HepG2 (cell line): ENCODE measurements at regions not wholly inside any gene's neighbourhood (a gene's known extent, or its start where the extent isn't known, plus 50 kb on each side); places are given as distances from the start of the nearest gene placed in this dataset.

Source experiments
- ATAC-seq: fragments of 200-7000 bp; cut with Tn5 transposase; 3 replicates; pipeline ENCODE4 v1.9.1; 2020; ENCODE audit warnings: mild to moderate bottlenecking, moderate library complexity
- BruUV-seq: library from RNA; stranded (reverse); fragments of 400-500 nt; replicated peaks from 2 replicates; lab custom pipeline; 2021; lab: Mats Ljungman, UMichigan
- CTCF ChIA-PET: fragments of 300-600 bp; formaldehyde crosslinking; extraction: SDS; loops from one replicate; lab custom pipeline; 2021; ENCODE audit warnings: low total read pairs, inconsistent platforms, low intra/inter-chr PET ratio; lab: Yijun Ruan, JAX
- POLR2A ChIA-PET: fragments of 350-600 bp; sonication (Branson Sonifier 250); formaldehyde crosslinking; loops from one replicate; lab custom pipeline; 2020; ENCODE audit warnings: antibody characterized with exemption, inconsistent platforms; lab: Yijun Ruan, JAX
- DNase-seq: peaks from one replicate; pipeline ENCODE4 v3.0.0-alpha.2; 2015; ENCODE audit warnings: low spot score
- FAIRE-seq: peaks from 3 replicates; lab custom pipeline; 2011; peaks lifted over from hg19 to GRCh38; lab: Jason Lieb, UNC
- H2AFZ ChIP-seq: one replicate; pipeline ENCODE4 v1.6.1; 2011; ENCODE audit warnings: low read length, inconsistent platforms
- H3K27ac ChIP-seq: fragments of 300-600 bp; 3 replicates; pipeline ENCODE4 v1.8.0; 2011; ENCODE audit warnings: mixed run types, mild to moderate bottlenecking, mixed read lengths, low read length, inconsistent platforms; ENCODE audit not compliant: insufficient read depth; ENCODE audit errors: extremely low read length
- H3K27me3 ChIP-seq, 2 experiments: fragments of 200-600 bp in 1 of 2; 2 replicates in 1 of 2; 3 replicates in 1 of 2; pipeline versions ENCODE4 v1.6.0 to v1.8.0; 2011; ENCODE audit warnings: low read length in 2 of 2, mild to moderate bottlenecking in 2 of 2, moderate library complexity in 2 of 2, inconsistent platforms in 1 of 2; ENCODE audit not compliant: insufficient read depth in 2 of 2, control insufficient read depth in 1 of 2
- H3K36me3 ChIP-seq, 2 experiments: fragments of 200-600 bp in 1 of 2; replicated peaks in 1 of 2; 2 replicates in 1 of 2; 3 replicates in 1 of 2; pipeline versions ENCODE4 v1.5.1 to v1.8.0; 2011; ENCODE audit warnings: low read length in 2 of 2, inconsistent platforms in 1 of 2; ENCODE audit not compliant: insufficient read depth in 2 of 2, control insufficient read depth in 1 of 2
- H3K4me1 ChIP-seq: 2 replicates; pipeline ENCODE4 v1.5.1; 2012; ENCODE audit warnings: low read length, inconsistent platforms; ENCODE audit not compliant: insufficient read depth
- H3K4me2 ChIP-seq: 2 replicates; pipeline ENCODE4 v1.6.0; 2011; ENCODE audit warnings: low read depth, low read length, inconsistent platforms
- H3K4me3 ChIP-seq, 3 experiments: fragments of 200-600 bp in 1 of 3; sonication (generic), shearing (Covaris generic) in 1 of 3; replicated peaks in 1 of 3; 2 replicates each; pipeline ENCODE4 v1.5.1; 2011 to 2016; ENCODE audit warnings: low read length in 3 of 3, inconsistent platforms in 2 of 3, low read depth in 2 of 3, mild to moderate bottlenecking in 2 of 3, control low read depth in 1 of 3, mixed read lengths in 1 of 3; ENCODE audit not compliant: insufficient read depth in 1 of 3
- H3K79me2 ChIP-seq: one replicate; pipeline ENCODE4 v1.6.1; 2011; ENCODE audit warnings: low read length, inconsistent platforms; ENCODE audit not compliant: insufficient read depth
- H3K9ac ChIP-seq: 2 replicates; pipeline ENCODE4 v1.6.0; 2011; ENCODE audit warnings: mild to moderate bottlenecking, low read depth, low read length, inconsistent platforms; ENCODE audit not compliant: insufficient read depth
- H3K9me3 ChIP-seq: 2 replicates; pipeline ENCODE4 v1.5.1; 2012; ENCODE audit warnings: mild to moderate bottlenecking, low read length
- H4K20me1 ChIP-seq: 2 replicates; pipeline ENCODE4 v1.6.0; 2011; ENCODE audit warnings: inconsistent platforms, mild to moderate bottlenecking, low read length, moderate library complexity; ENCODE audit not compliant: insufficient read depth
- MAFK ChIP-seq, 2 experiments: IDR thresholded peaks in 1 of 2; conservative IDR thresholded peaks in 1 of 2; 2 replicates each; pipeline ENCODE4 v1.6.1; 2011; ENCODE audit warnings: improper control_type of control experiment in 2 of 2, low read length in 2 of 2
- ZFP36L1 ChIP-seq: sonication (generic); formaldehyde crosslinking; IDR thresholded peaks from 2 replicates; pipeline ENCODE4 v1.8.0; 2022; ENCODE audit warnings: mild to moderate bottlenecking, missing genetic modification reagents, moderate library complexity
- ZNF260 ChIP-seq: sonication (generic); formaldehyde crosslinking; IDR thresholded peaks from 2 replicates; pipeline ENCODE4 v1.4.0; 2020; ENCODE audit warnings: missing genetic modification reagents, low read depth, mild to moderate bottlenecking, borderline replicate concordance
- ZSCAN22 ChIP-seq: sonication (generic); formaldehyde crosslinking; IDR thresholded peaks from 2 replicates; pipeline ENCODE4 v1.4.0; 2020; ENCODE audit warnings: mild to moderate bottlenecking, missing genetic modification reagents
- WGBS: methylation state at CpG from one replicate; pipeline ENCODE4 v1.1.6; 2017; ENCODE audit warnings: low lambda C conversion rate; 5-methylcytosine and 5-hydroxymethylcytosine counted together
- in situ Hi-C: cut with HindIII; loops from 2 replicates; pipeline ENCODE4 v1.10.0; 2017; ENCODE audit warnings: low pct_unique_long_range_greater_than_20kb; ENCODE audit not compliant: extremely low pct_ligation_motif_present
- intact Hi-C: fragments of 100-400 bp; cut with micrococcal nuclease; formaldehyde crosslinking; loops from one replicate; pipeline ENCODE4 v1.10.0; 2022; ENCODE audit not compliant: unreplicated experiment
- TF ChIP-seq, protein P1 (sequence below): sonication (generic); formaldehyde crosslinking; IDR thresholded peaks from 2 replicates; pipeline ENCODE4 v1.9.0; 2021; ENCODE audit warnings: missing genetic modification reagents, mild to moderate bottlenecking, borderline replicate concordance
- TF ChIP-seq, protein P2 (sequence below): sonication (generic); formaldehyde crosslinking; IDR thresholded peaks from 2 replicates; pipeline ENCODE4 v1.5.1; 2020; ENCODE audit warnings: mild to moderate bottlenecking, missing genetic modification reagents, borderline replicate concordance

DNA sequence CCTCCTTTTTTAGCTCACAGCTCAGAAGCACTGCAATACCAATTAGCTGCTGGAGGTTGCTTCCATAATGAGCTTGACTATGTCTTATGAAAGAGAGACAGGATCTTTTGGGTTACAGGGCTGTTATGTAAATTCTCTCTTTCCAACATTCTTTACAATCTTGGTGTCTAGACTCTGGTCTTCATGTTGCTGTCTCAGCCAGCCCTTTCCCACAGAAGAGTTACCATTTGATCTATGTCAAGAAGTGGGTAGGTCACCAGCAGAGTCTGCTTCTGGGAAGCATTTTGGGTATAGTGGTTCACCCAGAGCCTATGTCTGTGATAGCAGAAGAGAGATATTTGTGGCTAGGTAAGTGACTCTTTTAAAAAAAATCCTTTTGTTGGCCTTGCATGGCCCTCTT, 234.5 kb downstream of the SATB1 start:
- Histone ChIP-seq H4K20me1 (no peaks in the 10 kb centered on the region), H3K27ac (no peak overlapping the region), H3K27me3 (no peaks in the 10 kb centered on the region), H3K79me2 (no peaks in the 10 kb centered on the region), H3K4me2 (no peak overlapping the region), H3K36me3 (no peaks in the 10 kb centered on the region), H3K4me1 (no peaks in the 10 kb centered on the region), H3K9me3 (no peaks in the 10 kb centered on the region), H2AFZ (no peak overlapping the region), H3K4me3 (no peak overlapping the region), H3K9ac (no peak overlapping the region)
- intact Hi-C loops, result loop anchor here (10.0 kb wide), 1 partner anchor 1744 kb away; the partner anchor contains the start of gene EFHB
- ATAC-seq, result no peak
- BruUV-seq, result no TSS peak
- CTCF ChIA-PET, result no interaction called here
- DNase-seq, result no peak
- POLR2A ChIA-PET, result no interaction called here
- TF ChIP-seq ZFP36L1 (CRISPR knock-in tag) (no peak), ZSCAN22 (no peak)
- TF ChIP-seq, protein P1, sequence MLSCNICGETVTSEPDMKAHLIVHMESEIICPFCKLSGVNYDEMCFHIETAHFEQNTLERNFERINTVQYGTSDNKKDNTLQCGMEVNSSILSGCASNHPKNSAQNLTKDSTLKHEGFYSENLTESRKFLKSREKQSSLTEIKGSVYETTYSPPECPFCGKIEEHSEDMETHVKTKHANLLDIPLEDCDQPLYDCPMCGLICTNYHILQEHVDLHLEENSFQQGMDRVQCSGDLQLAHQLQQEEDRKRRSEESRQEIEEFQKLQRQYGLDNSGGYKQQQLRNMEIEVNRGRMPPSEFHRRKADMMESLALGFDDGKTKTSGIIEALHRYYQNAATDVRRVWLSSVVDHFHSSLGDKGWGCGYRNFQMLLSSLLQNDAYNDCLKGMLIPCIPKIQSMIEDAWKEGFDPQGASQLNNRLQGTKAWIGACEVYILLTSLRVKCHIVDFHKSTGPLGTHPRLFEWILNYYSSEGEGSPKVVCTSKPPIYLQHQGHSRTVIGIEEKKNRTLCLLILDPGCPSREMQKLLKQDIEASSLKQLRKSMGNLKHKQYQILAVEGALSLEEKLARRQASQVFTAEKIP (CRISPR knock-in tag), result no peak
- no peak for FAIRE-seq
- in situ Hi-C loops, result no loop called here

DNA sequence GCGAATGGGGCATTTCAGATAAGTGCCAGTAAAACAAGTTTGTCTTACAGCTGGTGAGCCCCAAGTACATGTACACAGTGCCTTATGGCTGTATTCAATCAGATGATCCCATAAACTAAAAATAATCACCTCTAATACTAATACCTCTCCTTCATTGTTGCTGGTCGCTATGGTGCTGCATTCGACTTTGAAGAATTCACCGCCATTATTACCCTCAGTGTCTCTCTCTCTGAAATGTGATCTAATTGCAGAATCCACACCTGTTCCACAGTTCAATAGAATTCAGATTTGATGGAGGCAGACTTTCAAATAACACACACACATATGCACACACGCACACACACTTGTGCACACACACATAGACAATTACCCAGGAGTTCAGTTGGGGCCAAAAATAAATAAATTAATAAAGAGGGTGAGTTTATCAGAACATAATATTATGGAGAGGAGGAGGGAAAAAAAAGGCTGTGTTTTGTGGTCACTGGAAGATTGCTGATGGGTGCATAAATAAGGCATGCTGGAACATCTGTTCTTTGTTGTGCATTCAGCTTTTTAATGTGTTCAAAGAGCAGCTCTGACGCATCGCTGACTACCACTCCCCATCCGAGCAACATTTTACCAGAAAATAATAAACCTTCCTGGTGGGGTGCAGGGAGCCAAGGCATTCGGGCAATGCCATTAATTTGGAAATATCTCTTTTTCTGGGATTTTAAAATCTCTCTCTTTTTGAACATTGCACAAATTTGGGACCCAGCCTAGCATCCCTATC, 235.7 kb downstream of the SATB1 start:
- BruUV-seq, result no TSS peak
- no peak for ATAC-seq

More for the DNA sequence above, 235.7 kb downstream of the SATB1 start:
- no peak overlapping the region for H3K4me2 ChIP-seq
- TF ChIP-seq ZNF260 (CRISPR knock-in tag), result no peak
- TF ChIP-seq MAFK (conservative IDR thresholded peaks at IDR 0.05 in 1 of 2, IDR thresholded peaks at IDR 0.05 in 1 of 2; ENCODE audit: low read length in 2 of 2), result peak; percentile 13 to 32; a peak in 2 of 4 replicates
- TF ChIP-seq, protein P2, sequence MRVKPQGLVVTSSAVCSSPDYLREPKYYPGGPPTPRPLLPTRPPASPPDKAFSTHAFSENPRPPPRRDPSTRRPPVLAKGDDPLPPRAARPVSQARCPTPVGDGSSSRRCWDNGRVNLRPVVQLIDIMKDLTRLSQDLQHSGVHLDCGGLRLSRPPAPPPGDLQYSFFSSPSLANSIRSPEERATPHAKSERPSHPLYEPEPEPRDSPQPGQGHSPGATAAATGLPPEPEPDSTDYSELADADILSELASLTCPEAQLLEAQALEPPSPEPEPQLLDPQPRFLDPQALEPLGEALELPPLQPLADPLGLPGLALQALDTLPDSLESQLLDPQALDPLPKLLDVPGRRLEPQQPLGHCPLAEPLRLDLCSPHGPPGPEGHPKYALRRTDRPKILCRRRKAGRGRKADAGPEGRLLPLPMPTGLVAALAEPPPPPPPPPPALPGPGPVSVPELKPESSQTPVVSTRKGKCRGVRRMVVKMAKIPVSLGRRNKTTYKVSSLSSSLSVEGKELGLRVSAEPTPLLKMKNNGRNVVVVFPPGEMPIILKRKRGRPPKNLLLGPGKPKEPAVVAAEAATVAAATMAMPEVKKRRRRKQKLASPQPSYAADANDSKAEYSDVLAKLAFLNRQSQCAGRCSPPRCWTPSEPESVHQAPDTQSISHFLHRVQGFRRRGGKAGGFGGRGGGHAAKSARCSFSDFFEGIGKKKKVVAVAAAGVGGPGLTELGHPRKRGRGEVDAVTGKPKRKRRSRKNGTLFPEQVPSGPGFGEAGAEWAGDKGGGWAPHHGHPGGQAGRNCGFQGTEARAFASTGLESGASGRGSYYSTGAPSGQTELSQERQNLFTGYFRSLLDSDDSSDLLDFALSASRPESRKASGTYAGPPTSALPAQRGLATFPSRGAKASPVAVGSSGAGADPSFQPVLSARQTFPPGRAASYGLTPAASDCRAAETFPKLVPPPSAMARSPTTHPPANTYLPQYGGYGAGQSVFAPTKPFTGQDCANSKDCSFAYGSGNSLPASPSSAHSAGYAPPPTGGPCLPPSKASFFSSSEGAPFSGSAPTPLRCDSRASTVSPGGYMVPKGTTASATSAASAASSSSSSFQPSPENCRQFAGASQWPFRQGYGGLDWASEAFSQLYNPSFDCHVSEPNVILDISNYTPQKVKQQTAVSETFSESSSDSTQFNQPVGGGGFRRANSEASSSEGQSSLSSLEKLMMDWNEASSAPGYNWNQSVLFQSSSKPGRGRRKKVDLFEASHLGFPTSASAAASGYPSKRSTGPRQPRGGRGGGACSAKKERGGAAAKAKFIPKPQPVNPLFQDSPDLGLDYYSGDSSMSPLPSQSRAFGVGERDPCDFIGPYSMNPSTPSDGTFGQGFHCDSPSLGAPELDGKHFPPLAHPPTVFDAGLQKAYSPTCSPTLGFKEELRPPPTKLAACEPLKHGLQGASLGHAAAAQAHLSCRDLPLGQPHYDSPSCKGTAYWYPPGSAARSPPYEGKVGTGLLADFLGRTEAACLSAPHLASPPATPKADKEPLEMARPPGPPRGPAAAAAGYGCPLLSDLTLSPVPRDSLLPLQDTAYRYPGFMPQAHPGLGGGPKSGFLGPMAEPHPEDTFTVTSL (CRISPR knock-in tag), result no peak
- FAIRE-seq (no peak), DNase-seq (no peak)
- H3K36me3 ChIP-seq, result no peaks in the 10 kb centered on the region
- no peaks in the 10 kb centered on the region for H4K20me1 ChIP-seq
- CTCF ChIA-PET, result no interaction called here
- POLR2A ChIA-PET, result no interaction called here
- WGBS, result 2% methylated on average over 9 of the region's 9 CpGs
- no peak overlapping the region for H3K4me3 ChIP-seq
- H2AFZ ChIP-seq, result no peak overlapping the region
- H3K27ac ChIP-seq, result no peak overlapping the region
- intact Hi-C loops (loop anchor here (10.0 kb wide), 1 partner anchor 1745 kb away; the partner anchor contains the start of gene EFHB), in situ Hi-C loops (no loop called here)
- no peak overlapping the region for H3K9ac ChIP-seq
- no peaks in the 10 kb centered on the region for H3K4me1 ChIP-seq
- H3K27me3 ChIP-seq, result no peaks in the 10 kb centered on the region
- no peaks in the 10 kb centered on the region for H3K9me3 ChIP-seq
- no peaks in the 10 kb centered on the region for H3K79me2 ChIP-seq
